ENCODE measurements at regions not wholly inside any gene's neighbourhood (a gene's known extent, or its start where the extent isn't known, plus 50 kb on each side); places are given as distances from the start of the nearest gene placed in this dataset.

GRCh38 chr2:102951249-102951648 is 189.4 kb downstream of the TMEM182 start:
- H3K36me3 Mint-ChIP-seq: no peaks in the 10 kb centered on the region
- H3K9me3 Mint-ChIP-seq: no peaks in the 10 kb centered on the region
- DNase-seq (ENCODE audit: low spot score) (no peak), ATAC-seq (no peak)
- peaks cover 5% of the 10 kb centered on the region; the same call in 1 of the 2 replicates for H3K4me1 Mint-ChIP-seq
- ChIA-PET CTCF (no interaction called here), POLR2A (no interaction called here)
- TF ChIP-seq, protein P1, sequence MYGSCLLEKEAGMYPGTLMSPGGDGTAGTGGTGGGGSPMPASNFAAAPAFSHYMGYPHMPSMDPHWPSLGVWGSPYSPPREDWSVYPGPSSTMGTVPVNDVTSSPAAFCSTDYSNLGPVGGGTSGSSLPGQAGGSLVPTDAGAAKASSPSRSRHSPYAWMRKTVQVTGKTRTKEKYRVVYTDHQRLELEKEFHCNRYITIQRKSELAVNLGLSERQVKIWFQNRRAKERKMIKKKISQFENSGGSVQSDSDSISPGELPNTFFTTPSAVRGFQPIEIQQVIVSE (CRISPR knock-in tag; IDR thresholded peaks at IDR 0.05; ENCODE audit: borderline replicate concordance): no peak
- no peak for TF ChIP-seq TEAD4 (CRISPR knock-in tag; IDR thresholded peaks at IDR 0.05)
- no peak for TF ChIP-seq EMX1 (CRISPR knock-in tag; IDR thresholded peaks at IDR 0.05)
- no peak for TF ChIP-seq NR1H2 (CRISPR knock-in tag; IDR thresholded peaks at IDR 0.05)
- TF ChIP-seq FOXP1 (CRISPR knock-in tag; IDR thresholded peaks at IDR 0.05; ENCODE audit: borderline replicate concordance): no peak
- TF ChIP-seq, protein P2, sequence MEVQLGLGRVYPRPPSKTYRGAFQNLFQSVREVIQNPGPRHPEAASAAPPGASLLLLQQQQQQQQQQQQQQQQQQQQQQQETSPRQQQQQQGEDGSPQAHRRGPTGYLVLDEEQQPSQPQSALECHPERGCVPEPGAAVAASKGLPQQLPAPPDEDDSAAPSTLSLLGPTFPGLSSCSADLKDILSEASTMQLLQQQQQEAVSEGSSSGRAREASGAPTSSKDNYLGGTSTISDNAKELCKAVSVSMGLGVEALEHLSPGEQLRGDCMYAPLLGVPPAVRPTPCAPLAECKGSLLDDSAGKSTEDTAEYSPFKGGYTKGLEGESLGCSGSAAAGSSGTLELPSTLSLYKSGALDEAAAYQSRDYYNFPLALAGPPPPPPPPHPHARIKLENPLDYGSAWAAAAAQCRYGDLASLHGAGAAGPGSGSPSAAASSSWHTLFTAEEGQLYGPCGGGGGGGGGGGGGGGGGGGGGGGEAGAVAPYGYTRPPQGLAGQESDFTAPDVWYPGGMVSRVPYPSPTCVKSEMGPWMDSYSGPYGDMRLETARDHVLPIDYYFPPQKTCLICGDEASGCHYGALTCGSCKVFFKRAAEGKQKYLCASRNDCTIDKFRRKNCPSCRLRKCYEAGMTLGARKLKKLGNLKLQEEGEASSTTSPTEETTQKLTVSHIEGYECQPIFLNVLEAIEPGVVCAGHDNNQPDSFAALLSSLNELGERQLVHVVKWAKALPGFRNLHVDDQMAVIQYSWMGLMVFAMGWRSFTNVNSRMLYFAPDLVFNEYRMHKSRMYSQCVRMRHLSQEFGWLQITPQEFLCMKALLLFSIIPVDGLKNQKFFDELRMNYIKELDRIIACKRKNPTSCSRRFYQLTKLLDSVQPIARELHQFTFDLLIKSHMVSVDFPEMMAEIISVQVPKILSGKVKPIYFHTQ (CRISPR knock-in tag; IDR thresholded peaks at IDR 0.05): no peak
- TF ChIP-seq, protein P3, sequence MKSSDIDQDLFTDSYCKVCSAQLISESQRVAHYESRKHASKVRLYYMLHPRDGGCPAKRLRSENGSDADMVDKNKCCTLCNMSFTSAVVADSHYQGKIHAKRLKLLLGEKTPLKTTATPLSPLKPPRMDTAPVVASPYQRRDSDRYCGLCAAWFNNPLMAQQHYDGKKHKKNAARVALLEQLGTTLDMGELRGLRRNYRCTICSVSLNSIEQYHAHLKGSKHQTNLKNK (CRISPR knock-in tag; IDR thresholded peaks at IDR 0.05): no peak
- no peak for TF ChIP-seq GTF2I (CRISPR knock-in tag; conservative IDR thresholded peaks at IDR 0.05)
- TF ChIP-seq USF1 (CRISPR knock-in tag; IDR thresholded peaks at IDR 0.05): no peak
- TF ChIP-seq, protein P4, sequence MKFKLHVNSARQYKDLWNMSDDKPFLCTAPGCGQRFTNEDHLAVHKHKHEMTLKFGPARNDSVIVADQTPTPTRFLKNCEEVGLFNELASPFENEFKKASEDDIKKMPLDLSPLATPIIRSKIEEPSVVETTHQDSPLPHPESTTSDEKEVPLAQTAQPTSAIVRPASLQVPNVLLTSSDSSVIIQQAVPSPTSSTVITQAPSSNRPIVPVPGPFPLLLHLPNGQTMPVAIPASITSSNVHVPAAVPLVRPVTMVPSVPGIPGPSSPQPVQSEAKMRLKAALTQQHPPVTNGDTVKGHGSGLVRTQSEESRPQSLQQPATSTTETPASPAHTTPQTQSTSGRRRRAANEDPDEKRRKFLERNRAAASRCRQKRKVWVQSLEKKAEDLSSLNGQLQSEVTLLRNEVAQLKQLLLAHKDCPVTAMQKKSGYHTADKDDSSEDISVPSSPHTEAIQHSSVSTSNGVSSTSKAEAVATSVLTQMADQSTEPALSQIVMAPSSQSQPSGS (CRISPR knock-in tag; IDR thresholded peaks at IDR 0.05; ENCODE audit: borderline replicate concordance, low read depth): no peak
- TF ChIP-seq, protein P5, sequence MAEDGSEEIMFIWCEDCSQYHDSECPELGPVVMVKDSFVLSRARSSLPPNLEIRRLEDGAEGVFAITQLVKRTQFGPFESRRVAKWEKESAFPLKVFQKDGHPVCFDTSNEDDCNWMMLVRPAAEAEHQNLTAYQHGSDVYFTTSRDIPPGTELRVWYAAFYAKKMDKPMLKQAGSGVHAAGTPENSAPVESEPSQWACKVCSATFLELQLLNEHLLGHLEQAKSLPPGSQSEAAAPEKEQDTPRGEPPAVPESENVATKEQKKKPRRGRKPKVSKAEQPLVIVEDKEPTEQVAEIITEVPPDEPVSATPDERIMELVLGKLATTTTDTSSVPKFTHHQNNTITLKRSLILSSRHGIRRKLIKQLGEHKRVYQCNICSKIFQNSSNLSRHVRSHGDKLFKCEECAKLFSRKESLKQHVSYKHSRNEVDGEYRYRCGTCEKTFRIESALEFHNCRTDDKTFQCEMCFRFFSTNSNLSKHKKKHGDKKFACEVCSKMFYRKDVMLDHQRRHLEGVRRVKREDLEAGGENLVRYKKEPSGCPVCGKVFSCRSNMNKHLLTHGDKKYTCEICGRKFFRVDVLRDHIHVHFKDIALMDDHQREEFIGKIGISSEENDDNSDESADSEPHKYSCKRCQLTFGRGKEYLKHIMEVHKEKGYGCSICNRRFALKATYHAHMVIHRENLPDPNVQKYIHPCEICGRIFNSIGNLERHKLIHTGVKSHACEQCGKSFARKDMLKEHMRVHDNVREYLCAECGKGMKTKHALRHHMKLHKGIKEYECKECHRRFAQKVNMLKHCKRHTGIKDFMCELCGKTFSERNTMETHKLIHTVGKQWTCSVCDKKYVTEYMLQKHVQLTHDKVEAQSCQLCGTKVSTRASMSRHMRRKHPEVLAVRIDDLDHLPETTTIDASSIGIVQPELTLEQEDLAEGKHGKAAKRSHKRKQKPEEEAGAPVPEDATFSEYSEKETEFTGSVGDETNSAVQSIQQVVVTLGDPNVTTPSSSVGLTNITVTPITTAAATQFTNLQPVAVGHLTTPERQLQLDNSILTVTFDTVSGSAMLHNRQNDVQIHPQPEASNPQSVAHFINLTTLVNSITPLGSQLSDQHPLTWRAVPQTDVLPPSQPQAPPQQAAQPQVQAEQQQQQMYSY (CRISPR knock-in tag; IDR thresholded peaks at IDR 0.05): no peak
- no peak for TF ChIP-seq ZNF138 (CRISPR knock-in tag; conservative IDR thresholded peaks at IDR 0.05)
- TF ChIP-seq, protein P6, sequence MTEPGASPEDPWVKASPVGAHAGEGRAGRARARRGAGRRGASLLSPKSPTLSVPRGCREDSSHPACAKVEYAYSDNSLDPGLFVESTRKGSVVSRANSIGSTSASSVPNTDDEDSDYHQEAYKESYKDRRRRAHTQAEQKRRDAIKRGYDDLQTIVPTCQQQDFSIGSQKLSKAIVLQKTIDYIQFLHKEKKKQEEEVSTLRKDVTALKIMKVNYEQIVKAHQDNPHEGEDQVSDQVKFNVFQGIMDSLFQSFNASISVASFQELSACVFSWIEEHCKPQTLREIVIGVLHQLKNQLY (CRISPR knock-in tag; IDR thresholded peaks at IDR 0.05): no peak
- no peak for TF ChIP-seq ZNF396 (CRISPR knock-in tag; IDR thresholded peaks at IDR 0.05; ENCODE audit: borderline replicate concordance)
- no peak for TF ChIP-seq TEAD1 (CRISPR knock-in tag; IDR thresholded peaks at IDR 0.05)
- no peak for TF ChIP-seq ATF1 (CRISPR knock-in tag; IDR thresholded peaks at IDR 0.05)
- TF ChIP-seq, protein P7, sequence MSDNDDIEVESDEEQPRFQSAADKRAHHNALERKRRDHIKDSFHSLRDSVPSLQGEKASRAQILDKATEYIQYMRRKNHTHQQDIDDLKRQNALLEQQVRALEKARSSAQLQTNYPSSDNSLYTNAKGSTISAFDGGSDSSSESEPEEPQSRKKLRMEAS (CRISPR knock-in tag; IDR thresholded peaks at IDR 0.05): no peak
- no peak for TF ChIP-seq RORB (CRISPR knock-in tag; IDR thresholded peaks at IDR 0.05)
- no peak for TF ChIP-seq GRHL2 (CRISPR knock-in tag; IDR thresholded peaks at IDR 0.05; ENCODE audit: insufficient replicate concordance, severe bottlenecking)
- TF ChIP-seq, protein P8, sequence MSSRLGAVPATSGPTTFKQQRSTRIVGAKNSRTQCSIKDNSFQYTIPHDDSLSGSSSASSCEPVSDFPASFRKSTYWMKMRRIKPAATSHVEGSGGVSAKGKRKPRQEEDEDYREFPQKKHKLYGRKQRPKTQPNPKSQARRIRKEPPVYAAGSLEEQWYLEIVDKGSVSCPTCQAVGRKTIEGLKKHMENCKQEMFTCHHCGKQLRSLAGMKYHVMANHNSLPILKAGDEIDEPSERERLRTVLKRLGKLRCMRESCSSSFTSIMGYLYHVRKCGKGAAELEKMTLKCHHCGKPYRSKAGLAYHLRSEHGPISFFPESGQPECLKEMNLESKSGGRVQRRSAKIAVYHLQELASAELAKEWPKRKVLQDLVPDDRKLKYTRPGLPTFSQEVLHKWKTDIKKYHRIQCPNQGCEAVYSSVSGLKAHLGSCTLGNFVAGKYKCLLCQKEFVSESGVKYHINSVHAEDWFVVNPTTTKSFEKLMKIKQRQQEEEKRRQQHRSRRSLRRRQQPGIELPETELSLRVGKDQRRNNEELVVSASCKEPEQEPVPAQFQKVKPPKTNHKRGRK (CRISPR knock-in tag; IDR thresholded peaks at IDR 0.05; ENCODE audit: borderline replicate concordance): no peak
- no peak overlapping the region for H3K27ac Mint-ChIP-seq
- H3K27me3 Mint-ChIP-seq (ENCODE audit: low read depth): no peaks in the 10 kb centered on the region
- no peak overlapping the region for H3K4me3 Mint-ChIP-seq

All from WTC11 (cell line).